GM12864 (cell line): ENCODE measurements at regions not wholly inside any gene's neighbourhood (a gene's known extent, or its start where the extent isn't known, plus 50 kb on each side); places are given as distances from the start of the nearest gene placed in this dataset.

Source experiments
- DNase-seq: peaks from one replicate; pipeline ENCODE4 v3.0.0-alpha.2; 2011; ENCODE audit warnings: low read depth
- H3K4me3 ChIP-seq: 2 replicates; pipeline ENCODE4 v1.5.1; 2011; ENCODE audit warnings: mild to moderate bottlenecking, low read depth, low read length, control low read depth
- CTCF ChIP-seq: IDR thresholded peaks from 2 replicates; pipeline ENCODE4 v1.5.1; 2011; ENCODE audit warnings: low read depth, mild to moderate bottlenecking, moderate library complexity, low read length, control low read depth, inconsistent platforms; ENCODE audit errors: missing control alignments

- no peak for TF ChIP-seq CTCF
- DNase-seq, result no peak
- no peak overlapping the region for H3K4me3 ChIP-seq
These were observed 94.2 kb downstream of the PJA1 start for GRCh38 chrX:69070949-69071650.

- DNase-seq, result no peak
- H3K4me3 ChIP-seq, result no peak overlapping the region
- no peak for TF ChIP-seq CTCF
These were observed 95.4 kb downstream of the PJA1 start for GRCh38 chrX:69069876-69070275.

DNA sequence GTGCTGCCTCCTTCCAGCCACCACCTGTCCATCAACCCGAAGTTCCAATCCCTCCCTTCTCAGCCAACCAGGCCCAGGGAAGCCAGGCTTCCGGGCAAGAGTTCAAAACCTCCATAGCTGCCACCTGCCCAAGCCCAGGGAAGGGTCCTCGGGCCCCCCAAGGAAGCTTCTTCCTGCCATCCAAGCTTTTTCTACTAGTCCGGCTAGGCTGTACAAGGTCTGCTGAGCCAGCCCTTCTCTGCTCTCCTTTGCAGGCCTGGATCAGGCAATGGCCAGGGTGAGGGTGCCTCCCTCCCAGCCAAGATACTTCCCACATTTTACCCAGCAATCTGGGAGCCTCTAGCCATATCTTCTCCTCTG is 96.2 kb downstream of the PJA1 start:
- H3K4me3 ChIP-seq, result no peak overlapping the region
- DNase-seq, result no peak
- TF ChIP-seq CTCF, result no peak

- no peak overlapping the region for H3K4me3 ChIP-seq
- DNase-seq, result no peak
- TF ChIP-seq CTCF, result no peak
These were observed 96.8 kb downstream of the PJA1 start for GRCh38 chrX:69068301-69069085.

- no peak overlapping the region for H3K4me3 ChIP-seq
- DNase-seq, result no peak
- TF ChIP-seq CTCF, result no peak
These were observed 97.4 kb downstream of the PJA1 start for GRCh38 chrX:69067841-69068240.

DNA sequence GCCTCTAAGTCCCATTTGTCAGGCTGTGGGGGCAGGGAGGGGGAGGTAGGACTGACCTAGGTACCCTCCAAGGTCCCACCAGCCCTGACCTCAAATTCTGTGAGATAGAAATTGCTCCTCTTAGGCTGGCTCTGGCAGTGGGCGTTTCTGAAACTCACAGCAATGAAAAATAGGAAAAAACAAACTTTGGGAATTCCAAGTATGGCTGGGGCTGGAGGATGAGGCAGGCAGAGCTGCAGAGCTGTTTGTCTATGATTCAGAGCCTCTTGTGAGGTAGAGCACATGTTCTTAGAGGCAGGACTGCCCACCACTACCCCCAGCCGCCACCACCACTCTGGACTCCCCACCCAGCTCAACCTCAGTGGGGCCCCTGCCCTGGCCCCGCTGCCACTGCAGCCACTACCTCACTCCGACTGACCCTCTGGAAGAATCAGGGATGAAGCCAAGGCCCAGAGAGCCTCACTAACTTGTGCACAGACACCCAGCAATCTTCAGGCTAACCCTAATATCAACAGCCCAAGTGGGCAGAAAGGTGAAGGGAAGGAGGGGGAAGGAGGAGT is 98.2 kb downstream of the PJA1 start:
- no peak for TF ChIP-seq CTCF
- H3K4me3 ChIP-seq, result no peak overlapping the region
- no peak for DNase-seq
